H1 (cell line): ENCODE measurements at regions not wholly inside any gene's neighbourhood (a gene's known extent, or its start where the extent isn't known, plus 50 kb on each side); places are given as distances from the start of the nearest gene placed in this dataset.

Source experiments
- CHD1 ChIP-seq: IDR thresholded peaks from 2 replicates; pipeline ENCODE4 v1.6.1; 2012; ENCODE audit warnings: low read depth, low read length, improper control_type of control experiment
- CTCF ChIP-seq, 3 experiments: IDR thresholded peaks; 1 replicate in 2 of 3; 2 replicates in 1 of 3; pipeline versions ENCODE4 v1.5.1 to v1.6.1; 2011; ENCODE audit warnings: low read length in 3 of 3, mild to moderate bottlenecking in 3 of 3, inconsistent platforms in 2 of 3, low read depth in 1 of 3, moderate library complexity in 1 of 3; ENCODE audit not compliant: insufficient read depth in 1 of 3; ENCODE audit errors: control extremely low read depth in 1 of 3
- EGR1 ChIP-seq: IDR thresholded peaks from 2 replicates; pipeline ENCODE4 v1.6.1; 2011; ENCODE audit warnings: low read depth, low read length, borderline replicate concordance
- EP300 ChIP-seq, 2 experiments: IDR thresholded peaks; 1 replicate in 1 of 2; 2 replicates in 1 of 2; pipeline ENCODE4 v1.6.1; 2011 to 2012; ENCODE audit warnings: low read depth in 2 of 2, low read length in 2 of 2, mild to moderate bottlenecking in 2 of 2, borderline replicate concordance in 1 of 2, inconsistent platforms in 1 of 2, moderate library complexity in 1 of 2
- EZH2 ChIP-seq: fragments of 200-600 bp; sonication (generic); IDR thresholded peaks from 2 replicates; pipeline ENCODE4 v1.7.1; 2012; ENCODE audit warnings: low read depth, mild to moderate bottlenecking, moderate library complexity, low read length, inconsistent platforms; ENCODE audit not compliant: severe bottlenecking
- KDM1A ChIP-seq: fragments of 200-600, 300-600 bp; sonication (generic); IDR thresholded peaks from 2 replicates; pipeline ENCODE4 v1.7.1; 2016; ENCODE audit warnings: mild to moderate bottlenecking, low read length, borderline replicate concordance
- KDM5A ChIP-seq: fragments of 200-600 bp; IDR thresholded peaks from 2 replicates; pipeline ENCODE4 v1.7.1; 2012; ENCODE audit warnings: mild to moderate bottlenecking, low read length, inconsistent platforms, mixed read lengths
- MAFK ChIP-seq: IDR thresholded peaks from 2 replicates; pipeline ENCODE4 v1.6.1; 2012; ENCODE audit warnings: low read depth, mild to moderate bottlenecking, improper control_type of control experiment, low read length
- POLR2A ChIP-seq, 2 experiments: IDR thresholded peaks; 1 replicate in 1 of 2; 2 replicates in 1 of 2; pipeline ENCODE4 v1.6.1; 2011; ENCODE audit warnings: low read depth in 2 of 2, low read length in 2 of 2, mild to moderate bottlenecking in 2 of 2; ENCODE audit errors: control extremely low read depth in 1 of 2
- POLR2AphosphoS5 ChIP-seq: IDR thresholded peaks from 2 replicates; pipeline ENCODE4 v1.6.1; 2011; ENCODE audit warnings: low read depth, low read length
- SP1 ChIP-seq: IDR thresholded peaks from 2 replicates; pipeline ENCODE4 v1.6.1; 2011; ENCODE audit warnings: low read depth, low read length
- TAF1 ChIP-seq: IDR thresholded peaks from 2 replicates; pipeline ENCODE4 v1.6.1; 2011; ENCODE audit warnings: mild to moderate bottlenecking, low read depth, low read length
- TEAD4 ChIP-seq: IDR thresholded peaks from 2 replicates; pipeline ENCODE4 v1.6.1; 2012; ENCODE audit warnings: low read depth, low read length, inconsistent platforms, mixed read lengths

GRCh38 chr1:187943606-187944403 is 1115.1 kb downstream of the PLA2G4A start:
- TF ChIP-seq POLR2AphosphoS5 (no peak), CTCF (IDR thresholded peaks at IDR 0.05; ENCODE audit: control extremely low read depth in 1 of 3, insufficient read depth in 1 of 3, low read depth in 1 of 3, low read length in 3 of 3) (no peak), TAF1 (no peak), KDM1A (no peak), KDM5A (no peak), CHD1 (no peak), SP1 (no peak), EGR1 (no peak), TEAD4 (no peak), EZH2 (no peak), POLR2A (IDR thresholded peaks at IDR 0.05; ENCODE audit: control extremely low read depth in 1 of 2, low read depth in 2 of 2, low read length in 2 of 2) (no peak), MAFK (no peak), EP300 (IDR thresholded peaks at IDR 0.05; ENCODE audit: borderline replicate concordance in 1 of 2, low read depth in 2 of 2, low read length in 2 of 2) (no peak)
